ENCODE measurements at regions not wholly inside any gene's neighbourhood (a gene's known extent, or its start where the extent isn't known, plus 50 kb on each side); places are given as distances from the start of the nearest gene placed in this dataset.

DNA sequence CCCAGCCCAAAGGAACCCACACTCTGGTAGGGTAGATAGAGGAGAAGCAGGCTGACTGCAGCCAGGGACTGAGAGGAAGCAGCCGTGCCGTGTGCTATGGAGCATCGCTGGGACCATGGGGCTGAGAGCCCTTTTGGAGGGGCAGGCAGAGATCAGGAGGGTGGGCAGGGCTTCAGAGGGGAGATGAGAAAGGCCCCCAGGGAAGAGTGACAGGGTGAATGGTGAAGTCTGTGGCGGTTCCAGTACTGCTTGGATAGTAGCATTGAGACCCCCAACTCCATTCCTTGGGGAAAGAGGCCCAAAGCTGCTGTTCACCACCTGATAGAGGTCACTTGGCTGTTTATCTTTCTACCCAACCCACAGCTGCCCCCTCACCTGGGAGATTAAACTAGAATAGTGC is 80.0 kb upstream of the MRPS22 start:
- Histone ChIP-seq H3K36me3 (ENCODE audit: control insufficient read depth in 2 of 2, insufficient read depth in 1 of 2, low read length in 2 of 2) (no peaks in the 10 kb centered on the region), H3K4me3 (ENCODE audit: low read depth, low read length) (no peak overlapping the region), H3K4me1 (ENCODE audit: control insufficient read depth, insufficient read depth, low read length) (no peaks in the 10 kb centered on the region), H3K9me3 (ENCODE audit: control insufficient read depth, insufficient read depth, low read depth, low read length) (no peaks in the 10 kb centered on the region), H3K27ac (ENCODE audit: extremely low read depth, low read depth, low read length) (no peak overlapping the region)
- TF ChIP-seq GLI4 (tag by site-specific recombination; IDR thresholded peaks at IDR 0.05) (no peak), ZFP69B (tag by site-specific recombination; IDR thresholded peaks at IDR 0.05) (no peak), KLF10 (tag by site-specific recombination; IDR thresholded peaks at IDR 0.05) (no peak), ZNF558 (tag by site-specific recombination; IDR thresholded peaks at IDR 0.05) (no peak), ZNF416 (tag by site-specific recombination; IDR thresholded peaks at IDR 0.05) (no peak), ZNF621 (tag by site-specific recombination; IDR thresholded peaks at IDR 0.05) (no peak), ZNF777 (tag by site-specific recombination; IDR thresholded peaks at IDR 0.05; ENCODE audit: borderline replicate concordance) (no peak), ZNF658 (tag by site-specific recombination; IDR thresholded peaks at IDR 0.05) (no peak), ZNF175 (tag by site-specific recombination; IDR thresholded peaks at IDR 0.05) (no peak), ZNF324 (tag by site-specific recombination; IDR thresholded peaks at IDR 0.05) (no peak)
- TF ChIP-seq, protein P1, sequence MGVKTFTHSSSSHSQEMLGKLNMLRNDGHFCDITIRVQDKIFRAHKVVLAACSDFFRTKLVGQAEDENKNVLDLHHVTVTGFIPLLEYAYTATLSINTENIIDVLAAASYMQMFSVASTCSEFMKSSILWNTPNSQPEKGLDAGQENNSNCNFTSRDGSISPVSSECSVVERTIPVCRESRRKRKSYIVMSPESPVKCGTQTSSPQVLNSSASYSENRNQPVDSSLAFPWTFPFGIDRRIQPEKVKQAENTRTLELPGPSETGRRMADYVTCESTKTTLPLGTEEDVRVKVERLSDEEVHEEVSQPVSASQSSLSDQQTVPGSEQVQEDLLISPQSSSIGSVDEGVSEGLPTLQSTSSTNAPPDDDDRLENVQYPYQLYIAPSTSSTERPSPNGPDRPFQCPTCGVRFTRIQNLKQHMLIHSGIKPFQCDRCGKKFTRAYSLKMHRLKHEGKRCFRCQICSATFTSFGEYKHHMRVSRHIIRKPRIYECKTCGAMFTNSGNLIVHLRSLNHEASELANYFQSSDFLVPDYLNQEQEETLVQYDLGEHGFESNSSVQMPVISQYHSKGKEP (tag by site-specific recombination; IDR thresholded peaks at IDR 0.05) = no peak
- TF ChIP-seq, protein P2, sequence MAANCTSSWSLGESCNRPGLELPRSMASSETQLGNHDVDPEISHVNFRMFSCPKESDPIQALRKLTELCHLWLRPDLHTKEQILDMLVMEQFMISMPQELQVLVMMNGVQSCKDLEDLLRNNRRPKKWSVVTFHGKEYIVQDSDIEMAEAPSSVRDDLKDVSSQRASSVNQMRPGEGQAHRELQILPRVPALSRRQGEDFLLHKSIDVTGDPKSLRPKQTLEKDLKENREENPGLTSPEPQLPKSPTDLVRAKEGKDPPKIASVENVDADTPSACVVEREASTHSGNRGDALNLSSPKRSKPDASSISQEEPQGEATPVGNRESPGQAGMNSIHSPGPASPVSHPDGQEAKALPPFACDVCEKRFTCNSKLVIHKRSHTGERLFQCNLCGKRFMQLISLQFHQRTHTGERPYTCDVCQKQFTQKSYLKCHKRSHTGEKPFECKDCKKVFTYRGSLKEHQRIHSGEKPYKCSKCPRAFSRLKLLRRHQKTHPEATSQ (tag by site-specific recombination; IDR thresholded peaks at IDR 0.05) = no peak
- CTCF ChIA-PET = no interaction called here
- POLR2A ChIA-PET = no interaction called here

DNA sequence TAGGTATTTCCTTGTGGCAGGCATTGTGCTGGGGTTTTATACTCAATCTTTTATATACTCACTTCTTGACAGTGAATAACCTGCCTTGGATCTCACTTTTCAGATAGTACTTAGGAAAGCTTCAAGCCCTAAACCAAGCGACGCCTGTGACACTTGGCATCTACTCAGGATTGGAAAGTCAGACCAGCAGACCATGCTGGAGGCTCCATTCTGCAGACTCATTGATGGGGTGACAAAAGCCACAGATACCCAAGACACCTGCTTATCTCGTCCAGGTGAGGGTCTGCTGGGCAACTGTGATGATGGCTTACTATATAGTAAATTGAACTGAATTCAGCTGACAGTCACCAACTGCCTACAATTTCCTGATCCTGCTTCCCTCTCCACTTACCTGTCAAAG is 79.4 kb upstream of the MRPS22 start:
- ChIA-PET CTCF (no interaction called here), POLR2A (no interaction called here)
- no peak overlapping the region for H3K27ac ChIP-seq (ENCODE audit: extremely low read depth, low read depth, low read length)

More for the DNA sequence above, 79.4 kb upstream of the MRPS22 start:
- Histone ChIP-seq H3K36me3 (ENCODE audit: control insufficient read depth in 2 of 2, insufficient read depth in 1 of 2, low read length in 2 of 2) (no peaks in the 10 kb centered on the region), H3K9me3 (ENCODE audit: control insufficient read depth, insufficient read depth, low read depth, low read length) (no peaks in the 10 kb centered on the region), H3K4me3 (ENCODE audit: low read depth, low read length) (no peak overlapping the region), H3K4me1 (ENCODE audit: control insufficient read depth, insufficient read depth, low read length) (no peaks in the 10 kb centered on the region)
- TF ChIP-seq ZBTB1 (tag by site-specific recombination; IDR thresholded peaks at IDR 0.05) = no peak
- no peak for TF ChIP-seq SP3 (tag by site-specific recombination; IDR thresholded peaks at IDR 0.05)
- no peak for TF ChIP-seq ZBTB21 (tag by site-specific recombination; IDR thresholded peaks at IDR 0.05)
- TF ChIP-seq, protein P3, sequence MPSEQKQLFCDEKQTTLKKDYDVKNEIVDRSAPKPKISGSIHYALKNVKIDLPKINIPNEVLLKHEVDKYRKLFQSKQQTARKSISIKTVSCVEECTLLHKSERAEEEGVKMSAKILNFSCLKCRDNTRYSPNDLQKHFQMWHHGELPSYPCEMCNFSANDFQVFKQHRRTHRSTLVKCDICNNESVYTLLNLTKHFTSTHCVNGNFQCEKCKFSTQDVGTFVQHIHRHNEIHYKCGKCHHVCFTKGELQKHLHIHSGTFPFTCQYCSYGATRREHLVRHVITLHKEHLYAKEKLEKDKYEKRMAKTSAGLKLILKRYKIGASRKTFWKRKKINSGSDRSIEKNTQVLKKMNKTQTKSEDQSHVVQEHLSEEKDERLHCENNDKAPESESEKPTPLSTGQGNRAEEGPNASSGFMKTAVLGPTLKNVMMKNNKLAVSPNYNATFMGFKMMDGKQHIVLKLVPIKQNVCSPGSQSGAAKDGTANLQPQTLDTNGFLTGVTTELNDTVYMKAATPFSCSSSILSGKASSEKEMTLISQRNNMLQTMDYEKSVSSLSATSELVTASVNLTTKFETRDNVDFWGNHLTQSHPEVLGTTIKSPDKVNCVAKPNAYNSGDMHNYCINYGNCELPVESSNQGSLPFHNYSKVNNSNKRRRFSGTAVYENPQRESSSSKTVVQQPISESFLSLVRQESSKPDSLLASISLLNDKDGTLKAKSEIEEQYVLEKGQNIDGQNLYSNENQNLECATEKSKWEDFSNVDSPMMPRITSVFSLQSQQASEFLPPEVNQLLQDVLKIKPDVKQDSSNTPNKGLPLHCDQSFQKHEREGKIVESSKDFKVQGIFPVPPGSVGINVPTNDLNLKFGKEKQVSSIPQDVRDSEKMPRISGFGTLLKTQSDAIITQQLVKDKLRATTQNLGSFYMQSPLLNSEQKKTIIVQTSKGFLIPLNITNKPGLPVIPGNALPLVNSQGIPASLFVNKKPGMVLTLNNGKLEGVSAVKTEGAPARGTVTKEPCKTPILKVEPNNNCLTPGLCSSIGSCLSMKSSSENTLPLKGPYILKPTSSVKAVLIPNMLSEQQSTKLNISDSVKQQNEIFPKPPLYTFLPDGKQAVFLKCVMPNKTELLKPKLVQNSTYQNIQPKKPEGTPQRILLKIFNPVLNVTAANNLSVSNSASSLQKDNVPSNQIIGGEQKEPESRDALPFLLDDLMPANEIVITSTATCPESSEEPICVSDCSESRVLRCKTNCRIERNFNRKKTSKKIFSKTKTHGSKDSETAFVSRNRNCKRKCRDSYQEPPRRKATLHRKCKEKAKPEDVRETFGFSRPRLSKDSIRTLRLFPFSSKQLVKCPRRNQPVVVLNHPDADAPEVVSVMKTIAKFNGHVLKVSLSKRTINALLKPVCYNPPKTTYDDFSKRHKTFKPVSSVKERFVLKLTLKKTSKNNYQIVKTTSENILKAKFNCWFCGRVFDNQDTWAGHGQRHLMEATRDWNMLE (tag by site-specific recombination; conservative IDR thresholded peaks at IDR 0.05; ENCODE audit: low read depth) = no peak
- no peak for TF ChIP-seq ZNF16 (tag by site-specific recombination; IDR thresholded peaks at IDR 0.05; ENCODE audit: low read depth)
- no peak for TF ChIP-seq ZNF664 (tag by site-specific recombination; IDR thresholded peaks at IDR 0.05)
- TF ChIP-seq MYNN (tag by site-specific recombination; IDR thresholded peaks at IDR 0.05; ENCODE audit: borderline replicate concordance) = no peak
- no peak for TF ChIP-seq ZNF350 (tag by site-specific recombination; IDR thresholded peaks at IDR 0.05)
- no peak for TF ChIP-seq ZNF202 (tag by site-specific recombination; IDR thresholded peaks at IDR 0.05; ENCODE audit: borderline replicate concordance)
- TF ChIP-seq ZNF211 (tag by site-specific recombination; IDR thresholded peaks at IDR 0.05; ENCODE audit: low read depth) = no peak
- TF ChIP-seq, protein P4, sequence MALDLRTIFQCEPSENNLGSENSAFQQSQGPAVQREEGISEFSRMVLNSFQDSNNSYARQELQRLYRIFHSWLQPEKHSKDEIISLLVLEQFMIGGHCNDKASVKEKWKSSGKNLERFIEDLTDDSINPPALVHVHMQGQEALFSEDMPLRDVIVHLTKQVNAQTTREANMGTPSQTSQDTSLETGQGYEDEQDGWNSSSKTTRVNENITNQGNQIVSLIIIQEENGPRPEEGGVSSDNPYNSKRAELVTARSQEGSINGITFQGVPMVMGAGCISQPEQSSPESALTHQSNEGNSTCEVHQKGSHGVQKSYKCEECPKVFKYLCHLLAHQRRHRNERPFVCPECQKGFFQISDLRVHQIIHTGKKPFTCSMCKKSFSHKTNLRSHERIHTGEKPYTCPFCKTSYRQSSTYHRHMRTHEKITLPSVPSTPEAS (tag by site-specific recombination; IDR thresholded peaks at IDR 0.05) = no peak
- TF ChIP-seq, protein P5, sequence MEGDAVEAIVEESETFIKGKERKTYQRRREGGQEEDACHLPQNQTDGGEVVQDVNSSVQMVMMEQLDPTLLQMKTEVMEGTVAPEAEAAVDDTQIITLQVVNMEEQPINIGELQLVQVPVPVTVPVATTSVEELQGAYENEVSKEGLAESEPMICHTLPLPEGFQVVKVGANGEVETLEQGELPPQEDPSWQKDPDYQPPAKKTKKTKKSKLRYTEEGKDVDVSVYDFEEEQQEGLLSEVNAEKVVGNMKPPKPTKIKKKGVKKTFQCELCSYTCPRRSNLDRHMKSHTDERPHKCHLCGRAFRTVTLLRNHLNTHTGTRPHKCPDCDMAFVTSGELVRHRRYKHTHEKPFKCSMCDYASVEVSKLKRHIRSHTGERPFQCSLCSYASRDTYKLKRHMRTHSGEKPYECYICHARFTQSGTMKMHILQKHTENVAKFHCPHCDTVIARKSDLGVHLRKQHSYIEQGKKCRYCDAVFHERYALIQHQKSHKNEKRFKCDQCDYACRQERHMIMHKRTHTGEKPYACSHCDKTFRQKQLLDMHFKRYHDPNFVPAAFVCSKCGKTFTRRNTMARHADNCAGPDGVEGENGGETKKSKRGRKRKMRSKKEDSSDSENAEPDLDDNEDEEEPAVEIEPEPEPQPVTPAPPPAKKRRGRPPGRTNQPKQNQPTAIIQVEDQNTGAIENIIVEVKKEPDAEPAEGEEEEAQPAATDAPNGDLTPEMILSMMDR (tag by site-specific recombination; IDR thresholded peaks at IDR 0.05) = no peak
- no peak for TF ChIP-seq ZNF175 (tag by site-specific recombination; IDR thresholded peaks at IDR 0.05)
